ENCODE measurements at regions not wholly inside any gene's neighbourhood (a gene's known extent, or its start where the extent isn't known, plus 50 kb on each side); places are given as distances from the start of the nearest gene placed in this dataset.
"Not testable (repeated sequence)": the region's sequence is repeated elsewhere in the genome, so short reads cannot be mapped to it uniquely, and the experiment has no call there.

DNA sequence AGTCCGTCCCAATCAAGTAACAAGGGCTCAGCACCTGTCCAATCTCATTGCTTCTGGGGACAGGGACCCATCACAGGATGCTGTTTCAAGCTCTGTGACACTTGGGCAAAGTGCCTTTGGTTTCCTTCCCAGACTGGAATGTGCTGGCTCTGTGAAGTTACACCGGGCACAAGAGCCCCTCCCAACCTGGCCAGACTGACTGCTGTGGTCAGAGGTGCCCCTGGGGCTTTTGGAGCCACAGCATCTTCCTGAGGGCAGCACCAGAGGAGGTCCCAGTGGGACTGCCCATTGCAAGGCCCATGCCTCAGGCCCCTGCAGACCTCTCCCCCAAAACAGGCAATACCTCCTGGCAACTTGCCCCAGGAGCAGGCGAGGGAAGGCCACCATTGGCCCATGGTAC is 155.2 kb upstream of the GRK3 start:
- ATAC-seq = no peak
- H3K27ac Mint-ChIP-seq = no peak overlapping the region
- H3K36me3 Mint-ChIP-seq = peaks cover 0 to 4% of the 10 kb centered on the region in 2 donors

GRCh38 chr22:25410849-25411248 is 153.6 kb upstream of the GRK3 start:
- Mint-ChIP-seq H3K27ac (peak overlapping the region in 1 of 2 donors; percentile 71), H3K36me3 (peaks cover 0 to 4% of the 10 kb centered on the region in 2 donors), H3K9me3 (peaks cover 0 to 5% of the 10 kb centered on the region in 2 donors)
- DNase-seq (ENCODE audit: low spot score in 2 of 2) (no peak), ATAC-seq (no peak)

More for the DNA sequence above, 155.2 kb upstream of the GRK3 start:
- no peak for DNase-seq (ENCODE audit: low spot score in 2 of 2)
- peaks cover 0 to 5% of the 10 kb centered on the region in 2 donors for H3K9me3 Mint-ChIP-seq

DNA sequence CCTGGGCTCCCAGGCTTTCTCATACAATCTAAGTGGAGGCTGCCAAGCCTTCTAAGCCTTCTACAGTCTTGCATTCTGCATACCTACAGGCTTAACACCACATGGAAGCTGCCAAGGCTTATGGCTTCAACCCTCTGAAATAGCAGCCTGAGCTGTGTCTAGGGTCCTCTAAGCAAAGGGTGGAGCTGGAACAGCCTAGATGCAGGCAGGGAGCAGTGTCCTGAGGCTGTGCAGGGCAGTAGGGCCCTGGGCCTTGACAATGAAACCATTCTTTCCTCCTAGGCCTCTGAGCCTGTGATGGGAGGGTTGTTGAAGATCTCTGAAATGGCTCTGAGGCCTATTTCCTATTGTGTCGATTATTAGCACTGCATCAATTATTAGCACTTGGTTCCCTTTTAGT is 150.9 kb upstream of the GRK3 start:
- no peak overlapping the region for H3K27ac Mint-ChIP-seq
- ATAC-seq (no peak), DNase-seq (ENCODE audit: low spot score in 2 of 2) (no peak)
- H3K9me3 Mint-ChIP-seq = peaks cover 0 to 5% of the 10 kb centered on the region in 2 donors
- H3K36me3 Mint-ChIP-seq = no peaks in the 10 kb centered on the region

GRCh38 chr22:25415731-25416130 is 148.7 kb upstream of the GRK3 start:
- H3K27ac Mint-ChIP-seq; ATAC-seq; H3K36me3 Mint-ChIP-seq; DNase-seq (ENCODE audit: low spot score in 2 of 2); H3K9me3 Mint-ChIP-seq: not testable (repeated sequence)

DNA sequence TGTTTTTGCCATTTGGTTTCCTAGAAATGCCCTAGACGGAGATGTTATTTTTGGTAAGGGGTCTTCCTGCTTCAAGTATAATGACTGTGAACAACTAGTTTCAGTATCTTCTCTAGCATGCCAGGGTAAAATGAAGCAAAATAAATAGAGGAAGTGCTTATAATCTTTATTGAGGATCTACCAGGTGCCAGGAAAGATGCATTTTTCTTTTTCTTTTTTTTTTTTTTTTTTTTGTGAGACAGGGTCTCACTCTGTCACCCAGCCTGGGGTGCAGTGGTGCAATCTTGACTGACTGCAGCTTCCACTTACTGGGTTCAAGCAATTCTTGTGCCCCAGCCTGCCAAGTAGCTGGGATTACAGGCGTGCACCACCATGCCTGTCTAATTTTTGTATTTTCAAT is 146.6 kb upstream of the GRK3 start:
- ATAC-seq; DNase-seq (ENCODE audit: low spot score in 2 of 2); H3K9me3 Mint-ChIP-seq; H3K27ac Mint-ChIP-seq: not testable (repeated sequence)
- H3K36me3 Mint-ChIP-seq = peaks cover 7 to 11% of the 10 kb centered on the region in 2 donors

DNA sequence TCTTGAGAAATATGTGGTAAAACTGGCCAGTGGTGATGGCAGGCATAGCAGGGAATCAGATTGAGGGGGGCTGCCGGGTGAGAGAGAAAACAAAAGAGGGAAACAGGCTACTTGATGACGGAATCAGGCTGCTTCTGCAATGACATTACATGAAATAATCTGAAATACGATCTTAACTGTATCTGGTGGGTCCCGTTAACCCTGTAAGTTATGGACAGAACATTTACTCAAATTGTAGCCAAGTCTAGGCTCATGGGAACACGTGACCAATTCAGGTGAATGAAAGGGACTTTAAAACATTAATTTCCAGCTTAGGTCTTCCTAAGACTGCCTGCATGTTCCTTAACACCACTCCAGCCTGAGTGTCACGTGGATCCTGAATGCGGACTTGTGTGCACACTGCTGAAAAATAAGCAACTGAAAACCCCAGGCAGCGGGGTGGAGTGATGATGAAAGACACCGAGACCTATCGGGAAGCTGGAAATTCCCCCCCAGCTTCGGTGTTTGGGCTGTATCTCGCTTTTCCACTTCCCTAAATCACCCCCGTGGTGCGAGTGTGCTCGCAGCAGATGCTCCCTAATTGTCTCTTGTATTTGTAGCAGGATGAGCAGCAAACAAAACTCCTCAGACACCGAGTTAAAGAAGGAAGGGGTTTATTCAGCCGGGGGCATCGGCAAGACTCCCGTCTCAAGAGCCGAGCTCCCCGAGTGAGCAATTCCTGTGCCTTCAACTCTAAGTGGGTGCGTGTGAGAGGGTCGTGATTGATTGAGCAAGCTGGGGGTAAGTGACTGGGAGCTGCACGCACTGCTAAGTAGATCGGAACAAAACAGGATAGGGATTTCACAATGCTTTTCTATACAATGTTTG is 145.0 kb upstream of the GRK3 start:
- peak in 1 of 2 donors; percentile 13 for ATAC-seq
- Mint-ChIP-seq H3K9me3 (no peaks in the 10 kb centered on the region), H3K27ac (peak overlapping the region in 1 of 2 donors; percentile 2), H3K36me3 (peaks cover 7 to 11% of the 10 kb centered on the region in 2 donors)
- DNase-seq (ENCODE audit: low spot score in 2 of 2) = no peak

- H3K9me3 Mint-ChIP-seq; H3K27ac Mint-ChIP-seq; DNase-seq (ENCODE audit: low spot score in 2 of 2); ATAC-seq: not testable (repeated sequence)
- peaks cover 7 to 11% of the 10 kb centered on the region in 2 donors for H3K36me3 Mint-ChIP-seq
Observed at GRCh38 chr22:25420114-25420441, 144.4 kb upstream of the GRK3 start.

- Mint-ChIP-seq H3K27ac (no peak overlapping the region), H3K36me3 (peaks cover 7 to 11% of the 10 kb centered on the region in 2 donors), H3K9me3 (no peaks in the 10 kb centered on the region)
- ATAC-seq (no peak), DNase-seq (ENCODE audit: low spot score in 2 of 2) (no peak)
Observed at GRCh38 chr22:25420471-25420924, 144.0 kb upstream of the GRK3 start.

GRCh38 chr22:25420925-25421904 is 143.3 kb upstream of the GRK3 start:
- no peak overlapping the region for H3K27ac Mint-ChIP-seq
- ATAC-seq = peak in 1 of 2 donors; percentile 43

DNA sequence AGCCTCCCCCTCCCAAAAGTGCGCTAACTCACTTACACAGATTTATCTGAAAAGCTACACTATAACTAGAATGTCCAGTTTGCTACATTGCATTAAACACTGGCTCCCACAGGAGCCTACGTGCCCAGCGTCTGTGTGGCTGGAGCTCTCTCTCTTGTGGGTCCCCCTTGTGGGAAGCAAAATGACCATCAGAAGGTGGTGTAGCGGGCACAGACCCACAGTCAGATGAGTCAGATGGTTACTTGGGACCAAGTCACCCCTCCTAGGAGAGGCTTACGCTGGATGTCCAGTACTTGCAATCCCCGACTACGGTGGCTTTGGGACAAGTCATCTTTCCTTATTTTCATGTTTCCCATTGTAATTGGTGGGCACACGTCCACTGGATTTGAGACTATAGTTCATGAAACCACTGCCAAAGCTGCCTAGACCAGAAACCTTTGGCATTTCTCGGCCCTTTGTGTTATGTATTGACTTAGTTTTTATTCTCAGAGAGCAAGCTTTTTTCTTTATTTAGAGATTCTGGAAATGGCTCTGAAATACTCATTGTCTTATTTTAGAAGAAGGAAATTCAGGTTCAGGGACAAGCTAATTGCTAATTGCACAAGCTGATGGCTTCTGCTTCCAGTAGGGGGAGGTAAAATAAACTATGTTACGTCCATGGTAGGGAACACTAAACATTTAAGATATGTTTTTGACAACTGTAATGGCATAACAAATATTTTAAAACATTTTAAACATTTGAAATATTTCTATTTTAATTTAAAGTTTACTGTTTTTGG is 137.8 kb upstream of the GRK3 start:
- not testable (repeated sequence) for ATAC-seq; H3K9me3 Mint-ChIP-seq; H3K36me3 Mint-ChIP-seq; DNase-seq (ENCODE audit: low spot score in 2 of 2); H3K27ac Mint-ChIP-seq

More at GRCh38 chr22:25420925-25421904, 143.3 kb upstream of the GRK3 start:
- DNase-seq (ENCODE audit: low spot score in 2 of 2) = no peak
- peaks cover 7 to 11% of the 10 kb centered on the region in 2 donors for H3K36me3 Mint-ChIP-seq
- H3K9me3 Mint-ChIP-seq = no peaks in the 10 kb centered on the region

GRCh38 chr22:25431637-25432342 is 132.7 kb upstream of the GRK3 start:
- not testable (repeated sequence) for H3K36me3 Mint-ChIP-seq; H3K9me3 Mint-ChIP-seq; DNase-seq (ENCODE audit: low spot score in 2 of 2); H3K27ac Mint-ChIP-seq
- ATAC-seq = peak in 1 of 2 donors; percentile 22

DNA sequence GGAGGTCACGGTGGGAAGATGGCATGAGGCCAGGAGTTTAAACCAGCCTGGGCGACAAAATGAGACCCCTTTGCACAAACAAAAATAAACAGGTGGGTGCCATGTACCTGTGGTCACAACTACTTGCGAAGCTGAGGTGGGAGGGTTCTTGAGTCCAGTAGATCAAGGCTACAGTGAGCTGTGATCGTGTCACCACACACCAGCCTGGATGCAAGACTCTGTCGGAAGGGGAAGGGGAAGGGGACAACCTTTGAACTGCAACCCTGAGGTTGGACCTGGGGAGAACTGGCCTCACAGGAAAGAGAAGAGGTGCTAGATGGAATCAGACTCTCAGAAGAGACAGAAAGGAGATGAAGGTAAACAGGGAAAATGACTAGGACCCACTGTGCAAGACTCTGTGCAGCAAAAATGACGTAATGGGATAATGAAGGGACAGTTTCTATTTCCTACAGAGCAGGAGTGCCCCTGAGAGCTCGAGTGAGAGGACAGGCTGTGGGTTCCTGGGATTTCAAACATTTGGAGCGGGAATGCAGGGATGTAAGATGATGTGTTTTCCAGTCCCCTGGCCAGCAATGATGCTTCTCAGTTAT is 131.0 kb upstream of the GRK3 start:
- not testable (repeated sequence) for DNase-seq (ENCODE audit: low spot score in 2 of 2); H3K9me3 Mint-ChIP-seq; ATAC-seq; H3K36me3 Mint-ChIP-seq; H3K27ac Mint-ChIP-seq

DNA sequence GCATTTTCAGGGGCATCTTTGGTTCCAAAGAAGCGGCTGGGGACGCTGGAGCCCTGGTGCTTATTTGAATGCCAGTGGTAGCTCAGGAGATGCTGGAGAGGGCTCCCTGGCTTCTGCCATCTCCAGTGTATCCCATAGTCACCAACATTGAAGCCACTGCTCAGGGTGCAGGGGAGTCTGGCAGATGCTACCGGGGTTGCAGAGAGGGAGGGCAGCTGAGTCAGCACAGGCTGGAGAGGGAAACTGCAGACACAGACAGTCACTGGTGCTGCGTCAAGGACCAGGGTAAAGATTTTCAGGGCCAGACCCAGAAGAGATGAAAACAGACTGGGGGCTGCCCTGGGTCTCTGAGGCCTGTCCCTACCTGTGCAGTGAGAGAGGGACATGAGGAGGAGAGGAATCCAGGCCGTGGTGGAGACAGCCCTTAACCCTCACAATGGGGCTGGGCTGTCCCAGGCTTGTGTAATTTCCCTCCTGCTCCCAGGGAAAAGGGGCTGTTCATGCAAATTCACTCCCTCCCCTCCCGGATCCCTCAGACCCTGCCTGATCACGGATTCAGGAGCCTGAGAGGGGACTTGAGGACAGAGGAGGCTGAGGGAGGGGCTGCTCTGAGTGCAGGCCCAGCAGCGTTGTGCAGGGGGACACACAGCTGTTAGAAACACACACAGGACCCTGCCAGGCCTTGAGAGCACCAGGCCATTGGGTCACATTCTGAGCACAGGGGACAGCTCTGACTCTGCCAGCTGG is 126.9 kb upstream of the GRK3 start:
- Mint-ChIP-seq H3K36me3 (no peaks in the 10 kb centered on the region), H3K9me3 (no peaks in the 10 kb centered on the region), H3K27ac (peak overlapping the region in 1 of 2 donors; percentile 13)
- ATAC-seq = no peak
- no peak for DNase-seq (ENCODE audit: low spot score in 2 of 2)

GRCh38 chr22:25447067-25447685 is 117.3 kb upstream of the GRK3 start:
- ATAC-seq (no peak), DNase-seq (ENCODE audit: low spot score in 2 of 2) (no peak)
- Mint-ChIP-seq H3K9me3 (no peaks in the 10 kb centered on the region), H3K36me3 (peaks cover 11 to 32% of the 10 kb centered on the region in 2 donors), H3K27ac (peak overlapping the region in 1 of 2 donors; percentile 94)
